IgD-negative memory B cell (primary cell): ENCODE measurements at regions not wholly inside any gene's neighbourhood (a gene's known extent, or its start where the extent isn't known, plus 50 kb on each side); places are given as distances from the start of the nearest gene placed in this dataset.
A peak's percentile ranks its signal among the peaks of the same experiment; 100 is the strongest.
"Not testable (repeated sequence)": the region's sequence is repeated elsewhere in the genome, so short reads cannot be mapped to it uniquely, and the experiment has no call there.

ENCODE experiments used
- H3K27ac Mint-ChIP-seq, 3 donors: one replicate each; pipeline ENCODE4 v1.8.0; 2020 to 2022; ENCODE audit warnings: mild to moderate bottlenecking in 3 of 3, mixed read lengths in 3 of 3, moderate library complexity in 1 of 3
- H3K27me3 Mint-ChIP-seq: one replicate; pipeline ENCODE4 v1.8.0; 2021; ENCODE audit warnings: mixed read lengths
- H3K36me3 Mint-ChIP-seq: one replicate; pipeline ENCODE4 v1.8.0; 2020; ENCODE audit warnings: mild to moderate bottlenecking, mixed read lengths
- H3K4me1 Mint-ChIP-seq, 3 donors: one replicate each; pipeline ENCODE4 v1.8.0; 2020 to 2022; ENCODE audit warnings: mixed read lengths in 3 of 3, mild to moderate bottlenecking in 1 of 3
- H3K4me3 Mint-ChIP-seq, 4 donors: one replicate each; pipeline ENCODE4 v1.8.0; 2020 to 2022; ENCODE audit warnings: mild to moderate bottlenecking in 4 of 4, mixed read lengths in 4 of 4, moderate library complexity in 3 of 4
- H3K9me3 Mint-ChIP-seq, 3 donors: one replicate each; pipeline ENCODE4 v1.8.0; 2020 to 2021; ENCODE audit warnings: mixed read lengths in 3 of 3, mild to moderate bottlenecking in 1 of 3

DNA sequence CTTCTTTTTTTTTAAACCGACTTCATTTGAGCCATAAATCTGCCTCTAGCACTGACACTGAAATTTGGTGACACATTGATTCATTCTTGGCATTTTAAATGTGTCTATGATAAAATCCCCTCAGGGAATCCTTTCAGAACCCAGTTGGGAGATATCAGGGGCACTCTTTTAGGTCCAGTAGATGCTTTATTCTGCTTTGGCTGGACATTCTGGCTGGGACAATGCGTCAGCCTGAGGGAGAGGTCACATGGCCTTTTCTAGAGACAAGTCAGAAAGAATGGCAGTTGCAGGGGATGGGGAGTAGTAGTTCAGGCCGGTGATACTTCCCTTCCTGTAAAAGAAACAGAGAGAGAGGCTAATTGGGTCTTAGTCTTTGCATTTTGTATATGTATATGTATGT lies 63.1 kb downstream of the TRIM43 start:
- H3K27me3 Mint-ChIP-seq, H3K4me3 Mint-ChIP-seq, H3K27ac Mint-ChIP-seq, H3K9me3 Mint-ChIP-seq, H3K4me1 Mint-ChIP-seq, H3K36me3 Mint-ChIP-seq: not testable (repeated sequence)

DNA sequence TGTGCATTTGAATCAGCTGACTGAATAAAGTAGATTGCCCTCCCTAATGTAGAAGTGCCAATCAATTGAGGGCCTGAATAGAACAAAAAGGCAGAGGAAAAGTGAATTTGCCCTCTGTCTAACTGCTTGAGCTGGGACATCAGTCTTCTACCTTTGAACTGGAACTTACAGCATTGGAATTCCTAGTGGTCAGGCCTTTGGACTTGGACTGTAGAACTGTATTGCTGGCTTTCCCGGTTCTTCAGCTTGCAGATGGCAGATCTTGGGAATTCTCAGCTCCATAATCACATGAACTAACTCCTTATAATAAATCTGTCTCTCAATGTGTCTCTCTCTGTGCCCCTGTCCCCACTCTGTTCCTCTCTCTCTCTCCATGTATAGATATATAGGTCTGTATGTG lies 64.8 kb downstream of the TRIM43 start:
- not testable (repeated sequence) for H3K9me3 Mint-ChIP-seq, H3K4me3 Mint-ChIP-seq, H3K4me1 Mint-ChIP-seq, H3K27me3 Mint-ChIP-seq, H3K36me3 Mint-ChIP-seq, H3K27ac Mint-ChIP-seq

DNA sequence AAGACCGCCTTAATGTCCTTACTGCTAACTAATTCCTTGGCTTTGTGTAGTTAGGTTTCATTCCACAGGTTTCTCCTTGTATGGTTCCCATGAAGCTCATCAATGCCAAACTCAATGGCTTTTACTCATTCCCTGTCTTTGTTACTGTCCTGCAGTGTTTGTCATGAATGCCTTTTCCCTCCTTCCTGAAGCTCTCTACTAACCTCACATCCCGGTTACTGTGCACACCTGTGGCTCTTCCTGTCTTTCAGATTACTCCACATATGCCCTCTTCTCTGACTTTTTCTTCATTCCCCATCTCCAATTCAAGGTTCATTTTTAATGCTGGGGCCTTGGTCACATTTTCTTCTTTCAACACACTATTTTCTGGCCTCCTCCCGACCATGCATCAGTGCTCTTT lies 66.1 kb downstream of the TRIM43 start:
- H3K36me3 Mint-ChIP-seq, H3K4me3 Mint-ChIP-seq, H3K9me3 Mint-ChIP-seq, H3K27ac Mint-ChIP-seq, H3K4me1 Mint-ChIP-seq, H3K27me3 Mint-ChIP-seq: not testable (repeated sequence)

DNA sequence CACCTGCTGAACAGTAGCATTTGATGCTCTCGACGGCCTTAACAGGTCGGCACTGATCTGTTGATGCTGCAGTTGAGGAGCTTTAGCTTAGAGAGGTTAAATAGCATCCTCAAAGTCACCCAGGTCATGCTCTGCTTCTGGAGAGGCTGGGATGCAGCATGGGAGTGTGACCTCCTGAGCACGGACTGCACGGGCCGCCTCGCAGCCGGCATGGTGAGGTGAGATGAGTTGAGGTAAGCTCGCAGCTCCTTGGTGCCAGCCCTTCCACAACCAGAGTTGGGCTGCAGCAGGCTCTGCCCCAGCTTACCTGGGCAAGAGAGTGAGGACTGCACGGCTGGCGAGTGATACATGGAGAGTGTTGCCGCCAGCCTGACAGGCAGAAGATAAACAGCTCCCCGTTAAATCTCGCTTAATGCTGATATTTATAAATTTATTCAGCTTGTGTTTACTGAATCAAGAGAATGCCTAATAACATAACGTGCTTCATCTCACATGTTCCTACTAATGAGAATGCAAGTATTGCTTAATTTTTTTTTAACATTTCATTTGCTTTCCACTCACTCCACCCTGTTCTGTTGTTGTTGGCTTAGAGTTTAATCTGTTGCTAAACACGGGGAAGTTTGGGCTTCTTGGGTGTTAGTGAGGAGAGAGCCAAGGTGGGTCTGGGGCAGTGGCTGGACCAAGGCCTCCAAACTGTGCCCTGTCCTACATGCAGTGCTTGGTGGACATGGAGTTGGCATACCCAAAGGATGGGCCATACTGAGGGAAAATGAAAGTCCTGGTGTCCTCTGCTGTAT lies 69.2 kb downstream of the TRIM43 start:
- H3K9me3 Mint-ChIP-seq, H3K4me3 Mint-ChIP-seq, H3K36me3 Mint-ChIP-seq, H3K27ac Mint-ChIP-seq, H3K4me1 Mint-ChIP-seq, H3K27me3 Mint-ChIP-seq: not testable (repeated sequence)

DNA sequence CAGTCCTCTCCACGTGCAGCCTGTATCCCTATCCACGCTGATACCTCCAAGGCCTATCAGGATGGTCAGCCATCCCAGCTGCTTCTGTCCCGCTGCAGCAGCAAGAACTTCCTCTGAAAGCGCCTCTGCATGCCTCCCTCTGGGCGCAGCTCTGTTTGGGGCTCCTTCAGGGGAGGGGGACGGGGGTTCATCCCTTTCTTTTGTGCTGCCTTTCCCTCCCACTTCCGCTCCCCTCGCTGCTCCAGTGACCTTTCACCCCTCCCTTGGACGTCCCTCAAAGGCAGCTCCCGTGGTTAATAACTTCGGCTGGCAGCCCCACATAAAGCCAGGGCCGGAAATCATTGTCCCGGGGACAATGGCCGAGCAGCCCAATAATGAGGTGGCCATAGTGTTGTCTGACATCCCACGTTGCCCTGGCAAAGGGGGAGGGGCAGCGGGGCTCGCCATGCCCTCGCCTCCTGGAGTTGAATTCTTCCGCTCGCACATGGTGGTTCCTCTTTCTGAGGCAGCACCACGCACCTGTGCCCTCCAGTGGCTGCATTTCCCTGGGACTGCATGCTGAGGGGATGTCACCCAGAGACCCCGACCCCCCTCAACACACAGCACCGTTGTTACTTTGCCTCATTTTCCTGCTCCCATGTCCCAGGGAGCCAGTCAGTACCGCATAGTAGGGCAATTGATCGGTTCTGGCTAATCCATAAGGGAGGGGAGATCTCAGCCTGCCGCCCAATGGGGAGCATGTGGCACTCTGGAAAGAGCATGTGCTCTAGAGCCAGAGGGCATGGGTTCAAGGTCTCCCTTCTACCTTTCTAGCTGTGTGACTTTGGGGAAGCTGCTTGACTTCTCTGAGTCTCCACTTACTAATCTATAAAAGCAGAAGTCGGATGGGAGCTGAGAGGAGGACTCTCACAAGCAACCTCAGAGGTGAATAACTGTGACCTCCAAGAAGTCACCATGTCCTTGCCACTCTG lies 72.0 kb downstream of the TRIM43 start:
- not testable (repeated sequence) for H3K36me3 Mint-ChIP-seq, H3K9me3 Mint-ChIP-seq, H3K27ac Mint-ChIP-seq, H3K27me3 Mint-ChIP-seq
- peaks cover 0 to 10% (median 10%) of the 10 kb centered on the region in 3 donors for H3K4me1 Mint-ChIP-seq
- H3K4me3 Mint-ChIP-seq = peak overlapping the region in 3 of 4 donors; percentile 34 to 70 (median 59)

DNA sequence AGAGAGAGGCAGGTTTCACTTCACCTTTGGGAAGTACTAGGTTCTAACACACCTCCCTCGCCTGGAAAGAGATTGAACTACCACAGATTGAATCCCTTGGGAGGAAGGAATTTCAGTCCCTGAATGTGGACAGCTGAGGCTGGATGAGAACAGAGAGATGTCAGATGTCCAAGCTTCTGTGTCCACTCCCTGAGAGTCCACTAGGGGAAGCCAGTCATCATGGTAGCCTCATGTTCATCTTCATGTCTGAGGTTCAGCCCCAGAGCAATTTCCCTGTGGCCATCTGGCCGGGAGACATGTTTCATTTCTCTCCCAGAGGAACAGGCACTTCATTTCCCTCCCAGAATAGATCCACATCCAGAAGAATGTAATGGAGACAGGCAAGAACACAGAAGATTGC lies 74.8 kb downstream of the TRIM43 start:
- peaks cover 2 to 20% (median 10%) of the 10 kb centered on the region in 3 donors for H3K4me1 Mint-ChIP-seq
- H3K27me3 Mint-ChIP-seq, H3K27ac Mint-ChIP-seq, H3K36me3 Mint-ChIP-seq, H3K9me3 Mint-ChIP-seq, H3K4me3 Mint-ChIP-seq: not testable (repeated sequence)

DNA sequence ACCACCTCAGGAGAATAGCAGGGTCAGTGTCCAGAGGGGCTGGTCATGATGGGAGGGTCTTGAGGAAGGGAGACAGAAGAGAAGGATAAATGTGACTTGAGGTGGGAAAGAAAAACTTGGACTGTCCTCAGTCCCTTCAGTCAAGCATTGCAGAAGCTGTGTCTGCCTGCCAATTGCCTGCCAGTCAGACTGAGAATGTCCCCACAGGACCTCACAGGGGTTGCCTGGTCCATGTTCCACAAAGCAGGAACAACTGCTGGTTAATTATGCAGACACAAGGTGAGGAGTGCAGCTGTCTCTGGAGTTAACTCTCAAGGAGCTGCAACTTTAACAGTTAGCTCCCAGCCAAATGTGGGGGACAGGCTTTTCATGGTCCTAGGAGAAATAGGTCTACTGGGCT lies 75.7 kb downstream of the TRIM43 start:
- Mint-ChIP-seq H3K4me1 (peaks cover 2 to 20% (median 10%) of the 10 kb centered on the region in 3 donors), H3K27ac (no peak overlapping the region), H3K27me3 (peaks cover 6% of the 10 kb centered on the region), H3K9me3 (no peaks in the 10 kb centered on the region), H3K4me3 (no peak overlapping the region), H3K36me3 (no peaks in the 10 kb centered on the region)

DNA sequence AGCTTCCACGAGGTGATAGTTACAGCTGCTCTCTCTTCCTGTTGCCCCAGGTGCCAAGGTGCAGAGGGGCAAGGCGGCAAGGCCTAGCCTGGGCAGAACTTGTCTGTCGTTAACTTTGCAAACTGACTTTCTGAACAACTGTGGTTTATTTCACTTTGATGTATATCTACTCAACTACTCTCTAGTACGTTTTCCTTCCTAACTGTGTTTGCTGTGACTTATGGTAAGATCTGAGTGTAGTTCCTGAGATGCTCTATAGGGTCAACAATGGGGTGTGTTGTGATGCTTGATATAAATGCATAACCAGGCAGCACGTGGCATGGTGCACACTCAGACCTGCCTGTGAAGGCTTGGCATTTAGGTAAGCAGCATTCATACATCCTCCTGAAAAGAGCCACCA lies 77.1 kb downstream of the TRIM43 start:
- not testable (repeated sequence) for H3K4me3 Mint-ChIP-seq, H3K27me3 Mint-ChIP-seq, H3K27ac Mint-ChIP-seq, H3K9me3 Mint-ChIP-seq, H3K36me3 Mint-ChIP-seq
- H3K4me1 Mint-ChIP-seq = peaks cover 2 to 17% (median 10%) of the 10 kb centered on the region in 3 donors

DNA sequence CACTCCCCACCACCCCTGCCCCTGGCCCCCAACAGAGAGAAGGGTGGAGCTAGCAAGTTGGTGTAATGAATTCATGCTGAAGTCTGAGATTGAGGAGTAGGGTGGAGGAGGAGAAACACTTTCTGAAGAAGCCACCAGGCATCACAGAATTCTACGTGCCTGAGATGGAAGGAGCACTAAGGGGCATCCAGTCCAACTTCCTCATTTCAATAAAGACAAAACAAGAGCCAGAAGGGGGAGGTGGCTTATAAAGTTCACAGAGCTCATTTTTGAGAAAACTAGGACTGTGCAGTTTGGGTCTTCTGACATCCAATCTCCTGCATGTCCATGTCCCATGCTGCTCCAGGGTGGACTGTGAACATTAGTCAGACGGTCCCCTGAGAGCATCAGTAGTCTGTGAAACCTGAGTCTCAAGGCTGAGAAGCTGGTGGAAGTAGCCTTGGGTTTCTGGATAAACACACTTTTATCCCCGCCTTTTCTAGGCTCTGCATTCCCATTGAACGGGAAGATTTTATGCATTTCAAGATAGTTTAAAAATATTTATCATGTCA lies 77.7 kb downstream of the TRIM43 start:
- Mint-ChIP-seq H3K4me3 (no peak overlapping the region), H3K4me1 (peaks cover 2 to 14% (median 10%) of the 10 kb centered on the region in 3 donors), H3K27ac (no peak overlapping the region), H3K27me3 (peaks cover 6% of the 10 kb centered on the region), H3K36me3 (no peaks in the 10 kb centered on the region), H3K9me3 (no peaks in the 10 kb centered on the region)

DNA sequence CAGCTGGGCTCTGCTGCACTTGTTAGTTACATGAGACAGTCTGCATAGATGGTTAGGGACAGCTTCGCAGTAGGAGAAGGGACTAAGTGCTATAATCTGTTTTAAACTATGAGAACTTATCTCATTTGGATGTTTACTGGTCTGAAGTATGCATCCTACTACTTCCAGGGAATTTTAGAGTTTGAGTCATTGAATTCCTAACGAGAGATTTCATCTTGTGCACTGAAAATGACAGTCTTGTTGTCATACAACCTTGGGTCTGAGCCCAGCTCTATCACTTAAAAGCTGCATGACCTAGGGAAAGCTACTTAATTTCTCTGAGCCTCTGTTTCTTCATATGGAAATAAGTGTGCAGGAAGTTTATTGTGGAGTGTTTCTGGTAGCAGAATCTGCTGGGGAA lies 78.4 kb downstream of the TRIM43 start:
- no peak overlapping the region for H3K4me3 Mint-ChIP-seq
- H3K4me1 Mint-ChIP-seq = peaks cover 2 to 14% (median 10%) of the 10 kb centered on the region in 3 donors
- no peak overlapping the region for H3K27ac Mint-ChIP-seq
- H3K27me3 Mint-ChIP-seq = peaks cover 6% of the 10 kb centered on the region
- no peaks in the 10 kb centered on the region for H3K9me3 Mint-ChIP-seq
- H3K36me3 Mint-ChIP-seq = no peaks in the 10 kb centered on the region

DNA sequence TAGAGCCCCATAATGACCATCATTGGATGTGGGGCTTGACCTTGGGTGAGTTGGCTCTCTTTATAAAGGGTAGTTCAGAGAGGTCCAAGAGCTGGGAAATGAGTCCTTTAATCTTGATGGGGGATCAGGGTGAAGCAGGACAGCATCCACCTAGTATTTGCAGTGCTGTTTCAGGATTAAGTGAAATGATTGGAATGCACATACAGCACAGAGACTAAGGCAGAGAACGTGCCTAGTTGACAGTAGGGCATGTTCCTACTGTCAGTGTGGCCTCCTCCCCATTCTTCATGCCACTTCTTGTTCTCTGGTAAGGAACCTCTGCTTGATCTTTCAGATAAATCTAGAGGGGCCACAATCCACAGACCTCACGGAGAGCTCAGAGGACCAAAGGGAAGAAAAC lies 78.9 kb downstream of the TRIM43 start:
- H3K36me3 Mint-ChIP-seq = no peaks in the 10 kb centered on the region
- peaks cover 2 to 14% (median 9%) of the 10 kb centered on the region in 3 donors for H3K4me1 Mint-ChIP-seq

DNA sequence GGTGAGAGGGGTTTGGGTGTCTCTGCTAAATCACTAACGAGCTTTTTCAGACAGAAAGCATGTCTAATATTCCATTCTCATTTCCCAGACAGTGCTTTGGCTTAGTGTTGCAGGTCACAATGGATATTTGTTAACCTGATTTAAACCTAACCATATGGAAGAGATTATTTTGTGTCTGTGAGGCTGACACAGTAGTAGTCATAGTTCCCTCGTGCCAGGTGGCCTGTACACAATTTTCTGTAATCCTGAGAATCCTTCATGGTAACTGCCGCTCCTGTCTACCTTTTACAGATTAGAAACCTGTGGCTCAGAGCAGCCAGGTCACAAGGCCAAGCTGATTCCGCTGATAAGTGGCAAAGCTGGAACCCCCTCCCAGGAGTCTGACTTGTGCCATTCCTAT lies 79.4 kb downstream of the TRIM43 start:
- not testable (repeated sequence) for H3K9me3 Mint-ChIP-seq, H3K4me3 Mint-ChIP-seq, H3K36me3 Mint-ChIP-seq, H3K27ac Mint-ChIP-seq
- Mint-ChIP-seq H3K4me1 (peaks cover 2 to 14% (median 5%) of the 10 kb centered on the region in 3 donors), H3K27me3 (peaks cover 10% of the 10 kb centered on the region)

More for the DNA sequence above, 78.9 kb downstream of the TRIM43 start:
- no peaks in the 10 kb centered on the region for H3K9me3 Mint-ChIP-seq
- peaks cover 7% of the 10 kb centered on the region for H3K27me3 Mint-ChIP-seq
- no peak overlapping the region for H3K27ac Mint-ChIP-seq
- no peak overlapping the region for H3K4me3 Mint-ChIP-seq

DNA sequence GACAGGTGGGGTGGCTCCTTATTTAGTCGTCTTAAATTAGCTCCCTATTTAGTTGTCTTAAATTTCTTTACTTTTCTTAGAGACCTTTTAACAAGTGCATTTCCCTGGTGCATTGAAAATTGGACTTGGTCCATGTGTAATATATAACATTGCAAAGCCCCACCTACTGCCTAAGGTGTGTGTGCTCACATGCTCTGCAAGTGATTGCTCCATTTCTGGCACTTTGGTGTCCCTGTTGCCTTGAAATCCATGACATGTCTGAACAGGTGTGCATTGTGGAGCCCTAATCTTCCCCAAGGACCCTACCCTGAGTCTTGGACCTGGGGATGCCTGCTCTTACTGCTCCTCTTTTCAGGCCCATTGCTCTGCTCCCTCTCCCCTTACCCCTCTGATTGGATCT lies 80.2 kb downstream of the TRIM43 start:
- Mint-ChIP-seq H3K27me3 (peaks cover 10% of the 10 kb centered on the region), H3K4me1 (peaks cover 2 to 14% (median 3%) of the 10 kb centered on the region in 3 donors)
- H3K36me3 Mint-ChIP-seq, H3K4me3 Mint-ChIP-seq, H3K9me3 Mint-ChIP-seq, H3K27ac Mint-ChIP-seq: not testable (repeated sequence)

DNA sequence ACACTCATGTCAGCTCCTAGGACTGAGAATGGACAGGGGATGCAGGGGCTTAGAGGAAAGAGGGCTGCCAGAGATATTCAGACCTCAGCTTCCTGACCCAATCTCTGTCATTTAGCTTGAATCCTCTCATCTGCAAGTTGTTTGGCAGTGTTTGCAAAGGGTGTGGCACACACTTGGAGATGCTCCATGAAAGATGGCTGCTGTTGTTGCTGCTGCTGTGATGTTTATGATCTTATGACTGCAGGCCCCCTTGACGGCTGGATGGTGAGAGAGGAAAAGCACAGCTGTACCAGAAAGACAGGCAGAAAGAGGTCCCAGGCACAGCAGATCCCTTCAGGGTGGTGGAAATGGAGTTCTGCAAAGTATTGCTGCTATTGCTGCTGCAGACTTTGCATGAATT lies 80.7 kb downstream of the TRIM43 start:
- H3K27ac Mint-ChIP-seq, H3K9me3 Mint-ChIP-seq, H3K4me3 Mint-ChIP-seq, H3K36me3 Mint-ChIP-seq: not testable (repeated sequence)
- Mint-ChIP-seq H3K4me1 (peaks cover 0 to 14% (median 2%) of the 10 kb centered on the region in 3 donors), H3K27me3 (peaks cover 10% of the 10 kb centered on the region)

DNA sequence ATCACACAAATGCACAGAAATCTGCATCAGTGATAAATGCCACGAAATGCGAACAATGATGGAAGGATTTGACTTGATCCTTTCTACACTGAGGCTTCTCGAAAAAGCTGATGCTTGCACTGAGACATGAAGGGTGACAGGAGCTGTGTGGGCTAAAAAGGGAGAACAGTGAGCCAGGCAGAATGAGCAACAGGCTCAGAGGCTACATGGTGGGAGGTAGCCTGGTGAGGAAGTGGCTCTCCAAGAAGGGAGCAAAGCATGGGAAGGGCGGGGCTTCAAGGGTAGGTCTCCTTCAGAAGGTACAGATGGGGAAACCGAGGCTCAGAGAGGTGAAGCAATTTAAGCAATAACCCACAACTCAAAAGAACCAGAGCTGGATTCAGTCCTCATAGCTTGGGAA lies 82.4 kb downstream of the TRIM43 start:
- Mint-ChIP-seq H3K4me1 (peaks cover 0 to 7% (median 2%) of the 10 kb centered on the region in 3 donors), H3K4me3 (no peak overlapping the region), H3K27me3 (peaks cover 11% of the 10 kb centered on the region), H3K9me3 (no peaks in the 10 kb centered on the region), H3K36me3 (peaks cover 2% of the 10 kb centered on the region), H3K27ac (no peak overlapping the region)
